C4-2B (cell line): ENCODE measurements at regions not wholly inside any gene's neighbourhood (a gene's known extent, or its start where the extent isn't known, plus 50 kb on each side); places are given as distances from the start of the nearest gene placed in this dataset.

ENCODE experiments used
- ZFX ChIP-seq: fragments of 450-650 bp; IDR thresholded peaks from 2 replicates; pipeline ENCODE4 v1.6.1; 2017
- TF ChIP-seq, protein P1 (sequence below): fragments of 450-650 bp; conservative IDR thresholded peaks from 2 replicates; pipeline ENCODE4 v1.5.1; 2017; ENCODE audit warnings: mild to moderate bottlenecking

DNA sequence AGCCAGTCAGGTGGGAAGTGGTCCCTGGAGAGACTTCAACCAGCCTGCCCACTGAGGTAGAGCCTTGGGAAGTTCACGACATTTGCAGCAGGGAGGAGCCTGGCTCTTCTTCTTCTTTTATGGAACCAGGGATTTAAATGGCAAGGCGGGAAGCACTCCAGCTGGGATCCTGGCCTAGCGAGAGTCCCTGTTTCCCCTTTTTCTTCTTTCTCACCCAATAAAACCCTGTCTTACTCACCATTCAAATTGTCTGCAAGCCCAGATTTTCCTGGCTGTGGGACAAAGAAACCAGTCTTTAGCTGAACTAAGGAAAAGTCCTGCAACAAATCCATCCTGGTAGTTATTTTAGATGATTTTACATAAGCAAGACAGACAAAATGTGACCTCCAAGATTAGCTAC is 503.7 kb downstream of the CDH10 start:
- TF ChIP-seq, protein P1, sequence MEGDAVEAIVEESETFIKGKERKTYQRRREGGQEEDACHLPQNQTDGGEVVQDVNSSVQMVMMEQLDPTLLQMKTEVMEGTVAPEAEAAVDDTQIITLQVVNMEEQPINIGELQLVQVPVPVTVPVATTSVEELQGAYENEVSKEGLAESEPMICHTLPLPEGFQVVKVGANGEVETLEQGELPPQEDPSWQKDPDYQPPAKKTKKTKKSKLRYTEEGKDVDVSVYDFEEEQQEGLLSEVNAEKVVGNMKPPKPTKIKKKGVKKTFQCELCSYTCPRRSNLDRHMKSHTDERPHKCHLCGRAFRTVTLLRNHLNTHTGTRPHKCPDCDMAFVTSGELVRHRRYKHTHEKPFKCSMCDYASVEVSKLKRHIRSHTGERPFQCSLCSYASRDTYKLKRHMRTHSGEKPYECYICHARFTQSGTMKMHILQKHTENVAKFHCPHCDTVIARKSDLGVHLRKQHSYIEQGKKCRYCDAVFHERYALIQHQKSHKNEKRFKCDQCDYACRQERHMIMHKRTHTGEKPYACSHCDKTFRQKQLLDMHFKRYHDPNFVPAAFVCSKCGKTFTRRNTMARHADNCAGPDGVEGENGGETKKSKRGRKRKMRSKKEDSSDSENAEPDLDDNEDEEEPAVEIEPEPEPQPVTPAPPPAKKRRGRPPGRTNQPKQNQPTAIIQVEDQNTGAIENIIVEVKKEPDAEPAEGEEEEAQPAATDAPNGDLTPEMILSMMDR, result no peak
- TF ChIP-seq ZFX, result no peak
